Naive thymus-derived CD4-positive, alpha-beta T cell (primary cell): ENCODE measurements at regions not wholly inside any gene's neighbourhood (a gene's known extent, or its start where the extent isn't known, plus 50 kb on each side); places are given as distances from the start of the nearest gene placed in this dataset.
"Not testable (repeated sequence)": the region's sequence is repeated elsewhere in the genome, so short reads cannot be mapped to it uniquely, and the experiment has no call there.

Experiments
- ATAC-seq: fragments of 150-1000 bp; cut with Tn5 transposase; 2 replicates; pipeline ENCODE4 v1.10.0; 2021; ENCODE audit warnings: mild to moderate bottlenecking, moderate library complexity
- CTCF ChIA-PET: fragments of 350-600 bp; sonication (Branson Sonifier 250); formaldehyde crosslinking; loops from one replicate; lab custom pipeline; 2021; ENCODE audit warnings: antibody characterized with exemption; lab: Charles Lee
- POLR2A ChIA-PET: fragments of 350-600 bp; sonication (Branson Sonifier 250); formaldehyde crosslinking; loops from one replicate; lab custom pipeline; 2021; ENCODE audit warnings: antibody characterized with exemption, inconsistent platforms; lab: Charles Lee
- DNase-seq, 9 donors: peaks; one replicate each; pipeline versions ENCODE4 v3.0.0 to v3.0.0-alpha.2; 2020 to 2022; ENCODE audit warnings: mixed read lengths in 1 of 9
- H3K27ac ChIP-seq: one replicate; pipeline ENCODE4 v1.7.0; 2013; ENCODE audit warnings: mild to moderate bottlenecking, low read depth, low read length, moderate library complexity
- H3K27me3 ChIP-seq, 2 donors: one replicate each; pipeline ENCODE4 v1.7.0; 2013; ENCODE audit warnings: low read length in 2 of 2, mild to moderate bottlenecking in 2 of 2, moderate library complexity in 2 of 2; ENCODE audit not compliant: control insufficient read depth in 2 of 2, insufficient read depth in 2 of 2
- H3K36me3 ChIP-seq, 3 experiments: 1 replicate in 2 of 3; 2 replicates in 1 of 3; pipeline ENCODE4 v1.7.0; 2013; ENCODE audit warnings: low read length in 3 of 3, mild to moderate bottlenecking in 3 of 3, moderate library complexity in 1 of 3; ENCODE audit not compliant: insufficient read depth in 3 of 3, control insufficient read depth in 2 of 3
- H3K4me1 ChIP-seq, 2 donors: one replicate each; pipeline ENCODE4 v1.7.0; 2013; ENCODE audit warnings: low read length in 2 of 2, mild to moderate bottlenecking in 2 of 2, moderate library complexity in 1 of 2; ENCODE audit not compliant: control insufficient read depth in 2 of 2, insufficient read depth in 2 of 2
- H3K4me3 ChIP-seq: 2 replicates; pipeline ENCODE4 v1.7.0; 2013; ENCODE audit warnings: mild to moderate bottlenecking, low read length
- H3K9me3 ChIP-seq, 3 experiments: 1 replicate in 2 of 3; 2 replicates in 1 of 3; pipeline ENCODE4 v1.7.0; 2013; ENCODE audit warnings: low read length in 3 of 3; ENCODE audit not compliant: control insufficient read depth in 2 of 3
- H3K27ac Mint-ChIP-seq, 9 donors: one replicate each; pipeline ENCODE4 v1.8.0; 2020 to 2022; ENCODE audit warnings: mixed read lengths in 9 of 9, mild to moderate bottlenecking in 8 of 9, moderate library complexity in 5 of 9, inconsistent platforms in 2 of 9
- H3K27me3 Mint-ChIP-seq, 5 donors: one replicate each; pipeline ENCODE4 v1.8.0; 2021 to 2022; ENCODE audit warnings: mixed read lengths in 5 of 5, mild to moderate bottlenecking in 1 of 5
- H3K36me3 Mint-ChIP-seq, 5 donors: one replicate each; pipeline ENCODE4 v1.8.0; 2020 to 2022; ENCODE audit warnings: mixed read lengths in 5 of 5, mild to moderate bottlenecking in 3 of 5, inconsistent platforms in 1 of 5
- H3K4me1 Mint-ChIP-seq, 7 donors: one replicate each; pipeline ENCODE4 v1.8.0; 2020 to 2022; ENCODE audit warnings: mixed read lengths in 7 of 7, mild to moderate bottlenecking in 3 of 7, inconsistent platforms in 1 of 7
- H3K4me3 Mint-ChIP-seq, 10 donors: one replicate each; pipeline ENCODE4 v1.8.0; 2020 to 2022; ENCODE audit warnings: mild to moderate bottlenecking in 10 of 10, mixed read lengths in 10 of 10, moderate library complexity in 6 of 10, inconsistent platforms in 2 of 10
- H3K9me3 Mint-ChIP-seq, 11 donors: one replicate each; pipeline ENCODE4 v1.8.0; 2020 to 2022; ENCODE audit warnings: mixed read lengths in 11 of 11, mild to moderate bottlenecking in 4 of 11, inconsistent platforms in 1 of 11, moderate library complexity in 1 of 11
- intact Hi-C, 2 donors: fragments of 100-400 bp; cut with micrococcal nuclease; formaldehyde crosslinking; loops; one replicate each; pipeline ENCODE4 v1.15.1; 2023

GRCh38 chr7:65807067-65807466, 65.8 kb upstream of the VKORC1L1 start:
- H3K4me1 Mint-ChIP-seq, H3K4me3 Mint-ChIP-seq, POLR2A ChIA-PET, CTCF ChIA-PET, H3K4me3 ChIP-seq, DNase-seq, H3K27me3 Mint-ChIP-seq, H3K36me3 ChIP-seq, intact Hi-C loops, H3K9me3 ChIP-seq, ATAC-seq, H3K36me3 Mint-ChIP-seq, H3K27ac ChIP-seq, H3K4me1 ChIP-seq, H3K27me3 ChIP-seq, H3K9me3 Mint-ChIP-seq, H3K27ac Mint-ChIP-seq: not testable (repeated sequence)

GRCh38 chr7:65809259-65809981, 63.5 kb upstream of the VKORC1L1 start:
- POLR2A ChIA-PET: interaction anchor here (0.8 kb wide), 1 partner anchor 160 kb away, joined by 3 read pairs; no protein-coding TSS in a partner anchor
- Histone ChIP-seq H3K4me3 (no peak overlapping the region), H3K4me1 (no peaks in the 10 kb centered on the region), H3K36me3 (no peaks in the 10 kb centered on the region), H3K27ac (no peak overlapping the region), H3K9me3 (no peaks in the 10 kb centered on the region), H3K27me3 (no peaks in the 10 kb centered on the region)
- Mint-ChIP-seq H3K36me3 (peaks cover 0 to 7% (median 3%) of the 10 kb centered on the region in 5 donors), H3K9me3 (peaks cover 0 to 5% (median 2%) of the 10 kb centered on the region in 11 donors), H3K27ac (no peak overlapping the region), H3K4me3 (no peak overlapping the region), H3K4me1 (no peaks in the 10 kb centered on the region), H3K27me3 (peaks cover 0 to 2% (median 0%) of the 10 kb centered on the region in 5 donors)
- DNase-seq (no peak), ATAC-seq (no peak)
- intact Hi-C loops: no loop called here
- CTCF ChIA-PET: no interaction called here

- ChIA-PET CTCF (no interaction called here), POLR2A (interaction anchor here (0.8 kb wide), 1 partner anchor 159 kb away, joined by 3 read pairs; no protein-coding TSS in a partner anchor)
- no peaks in the 10 kb centered on the region for H3K4me1 ChIP-seq
- Mint-ChIP-seq H3K4me3 (no peak overlapping the region), H3K36me3 (peaks cover 0 to 10% (median 3%) of the 10 kb centered on the region in 5 donors), H3K9me3 (peaks cover 0 to 5% (median 2%) of the 10 kb centered on the region in 11 donors), H3K27me3 (peaks cover 0 to 2% (median 0%) of the 10 kb centered on the region in 5 donors), H3K27ac (no peak overlapping the region), H3K4me1 (no peaks in the 10 kb centered on the region)
- H3K36me3 ChIP-seq: no peaks in the 10 kb centered on the region
- no peaks in the 10 kb centered on the region for H3K27me3 ChIP-seq
- no peak overlapping the region for H3K27ac ChIP-seq
- H3K4me3 ChIP-seq: no peak overlapping the region
- DNase-seq (no peak), ATAC-seq (no peak)
- H3K9me3 ChIP-seq: no peaks in the 10 kb centered on the region
- intact Hi-C loops: no loop called here
These were observed 62.9 kb upstream of the VKORC1L1 start for GRCh38 chr7:65809982-65810288.

DNA sequence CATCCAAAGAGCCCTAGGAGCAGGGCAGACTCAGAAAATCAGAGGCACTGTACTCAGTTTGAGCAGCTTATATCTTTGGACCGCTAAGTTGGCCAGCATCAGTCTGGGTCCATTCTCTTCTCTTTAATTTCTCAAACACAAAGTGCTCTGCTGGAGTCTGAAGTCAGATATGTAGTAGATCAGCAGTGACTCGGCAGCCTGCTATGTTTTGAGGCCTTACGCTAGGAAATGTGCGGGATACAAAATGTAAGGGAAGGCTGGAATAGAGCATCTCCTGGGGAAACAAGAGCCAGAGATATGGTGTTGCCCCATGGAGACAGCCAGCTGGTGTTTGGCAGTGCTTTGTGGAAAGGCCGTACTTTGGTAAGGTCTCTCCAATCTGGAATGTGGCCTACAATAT, 60.6 kb upstream of the VKORC1L1 start:
- Mint-ChIP-seq H3K36me3 (peaks cover 0 to 10% (median 3%) of the 10 kb centered on the region in 5 donors), H3K27me3 (no peaks in the 10 kb centered on the region), H3K9me3 (peaks cover 0 to 5% (median 2%) of the 10 kb centered on the region in 11 donors), H3K4me3 (no peak overlapping the region), H3K27ac (no peak overlapping the region), H3K4me1 (no peaks in the 10 kb centered on the region)
- CTCF ChIA-PET: no interaction called here
- Histone ChIP-seq H3K27ac (no peak overlapping the region), H3K27me3 (no peaks in the 10 kb centered on the region), H3K9me3 (no peaks in the 10 kb centered on the region), H3K4me3 (no peak overlapping the region), H3K4me1 (no peaks in the 10 kb centered on the region), H3K36me3 (no peaks in the 10 kb centered on the region)
- POLR2A ChIA-PET: no interaction called here
- ATAC-seq (no peak), DNase-seq (no peak)
- intact Hi-C loops: no loop called here

DNA sequence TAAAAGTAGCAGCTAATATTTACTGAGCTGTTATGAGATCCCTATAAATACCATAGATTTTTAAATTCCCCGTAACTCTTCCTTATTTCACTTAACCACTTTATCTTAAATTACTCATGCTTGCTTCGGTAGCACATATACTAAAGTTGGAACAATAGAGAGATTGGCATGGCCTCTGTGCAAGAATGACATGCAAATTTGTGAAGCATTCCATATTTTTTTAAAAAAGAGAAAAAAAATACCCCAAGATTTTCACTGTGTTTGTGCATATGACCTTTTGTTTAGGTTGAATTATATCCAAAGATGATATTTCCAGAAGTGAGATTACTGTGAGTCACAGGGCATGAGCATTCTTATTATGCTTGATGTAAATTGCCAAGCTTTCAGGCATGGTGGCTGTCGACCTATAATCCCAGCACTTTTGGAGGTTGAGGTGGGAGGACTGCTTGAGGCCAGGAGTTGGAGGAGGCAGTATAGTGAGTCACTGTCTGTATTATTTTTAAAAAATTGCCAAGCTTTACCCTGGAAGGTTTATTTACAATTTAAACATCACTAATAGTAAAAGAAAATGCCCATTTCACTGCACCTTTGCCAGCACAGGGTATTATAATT, 58.2 kb upstream of the VKORC1L1 start:
- not testable (repeated sequence) for H3K36me3 ChIP-seq

DNA sequence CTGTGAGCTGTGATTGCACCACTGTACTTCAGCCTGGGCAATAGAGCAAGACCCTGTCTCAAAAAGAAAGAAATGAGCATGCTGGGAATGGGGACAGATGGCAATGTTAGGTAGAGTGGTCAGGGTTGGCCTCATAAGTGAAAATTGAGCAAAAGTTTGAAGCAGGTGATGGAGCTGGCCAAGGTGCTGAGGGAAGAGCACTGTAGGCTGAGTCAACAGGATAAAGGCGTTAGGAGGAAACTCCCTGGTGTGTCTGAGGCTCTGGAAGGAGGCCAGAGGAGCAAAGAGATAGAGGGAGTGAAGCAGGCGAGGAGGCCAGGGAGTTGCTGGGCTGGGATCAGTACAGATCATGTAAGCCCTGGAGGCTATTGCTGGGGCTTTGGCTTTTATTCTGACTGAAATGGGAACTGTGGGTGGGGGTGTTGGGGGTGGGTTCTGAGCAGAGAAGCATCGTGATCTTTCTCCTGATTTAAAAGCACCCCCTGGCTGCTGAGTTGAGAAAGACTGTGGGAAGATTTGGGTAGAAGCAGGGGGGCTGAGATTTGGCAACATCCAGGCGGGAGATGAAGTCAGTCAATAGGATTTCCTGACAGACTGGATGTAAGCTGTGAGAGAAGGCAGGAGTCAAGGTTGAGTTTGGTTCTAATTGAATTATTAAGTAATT, 52.5 kb upstream of the VKORC1L1 start:
- Histone ChIP-seq H3K9me3 (no peaks in the 10 kb centered on the region), H3K27me3 (no peaks in the 10 kb centered on the region), H3K36me3 (no peaks in the 10 kb centered on the region), H3K27ac (no peak overlapping the region), H3K4me1 (no peaks in the 10 kb centered on the region), H3K4me3 (no peak overlapping the region)
- H3K4me3 Mint-ChIP-seq: no peak overlapping the region
- H3K9me3 Mint-ChIP-seq: no peaks in the 10 kb centered on the region
- no peak for DNase-seq
- H3K4me1 Mint-ChIP-seq: no peaks in the 10 kb centered on the region
- CTCF ChIA-PET: no interaction called here
- no peaks in the 10 kb centered on the region for H3K27me3 Mint-ChIP-seq
- intact Hi-C loops: no loop called here
- no peak for ATAC-seq
- no peak overlapping the region for H3K27ac Mint-ChIP-seq
- POLR2A ChIA-PET: no interaction called here
- peaks cover 0 to 5% (median 0%) of the 10 kb centered on the region in 5 donors for H3K36me3 Mint-ChIP-seq

More for the DNA sequence above, 58.2 kb upstream of the VKORC1L1 start:
- H3K27ac Mint-ChIP-seq, DNase-seq, POLR2A ChIA-PET, intact Hi-C loops, H3K4me3 Mint-ChIP-seq, H3K27me3 ChIP-seq, H3K27me3 Mint-ChIP-seq, H3K4me1 ChIP-seq, H3K9me3 ChIP-seq, H3K4me1 Mint-ChIP-seq, CTCF ChIA-PET, H3K9me3 Mint-ChIP-seq, ATAC-seq, H3K36me3 Mint-ChIP-seq, H3K4me3 ChIP-seq, H3K27ac ChIP-seq: not testable (repeated sequence)
